ENCODE measurements at regions not wholly inside any gene's neighbourhood (a gene's known extent, or its start where the extent isn't known, plus 50 kb on each side); places are given as distances from the start of the nearest gene placed in this dataset.

DNA sequence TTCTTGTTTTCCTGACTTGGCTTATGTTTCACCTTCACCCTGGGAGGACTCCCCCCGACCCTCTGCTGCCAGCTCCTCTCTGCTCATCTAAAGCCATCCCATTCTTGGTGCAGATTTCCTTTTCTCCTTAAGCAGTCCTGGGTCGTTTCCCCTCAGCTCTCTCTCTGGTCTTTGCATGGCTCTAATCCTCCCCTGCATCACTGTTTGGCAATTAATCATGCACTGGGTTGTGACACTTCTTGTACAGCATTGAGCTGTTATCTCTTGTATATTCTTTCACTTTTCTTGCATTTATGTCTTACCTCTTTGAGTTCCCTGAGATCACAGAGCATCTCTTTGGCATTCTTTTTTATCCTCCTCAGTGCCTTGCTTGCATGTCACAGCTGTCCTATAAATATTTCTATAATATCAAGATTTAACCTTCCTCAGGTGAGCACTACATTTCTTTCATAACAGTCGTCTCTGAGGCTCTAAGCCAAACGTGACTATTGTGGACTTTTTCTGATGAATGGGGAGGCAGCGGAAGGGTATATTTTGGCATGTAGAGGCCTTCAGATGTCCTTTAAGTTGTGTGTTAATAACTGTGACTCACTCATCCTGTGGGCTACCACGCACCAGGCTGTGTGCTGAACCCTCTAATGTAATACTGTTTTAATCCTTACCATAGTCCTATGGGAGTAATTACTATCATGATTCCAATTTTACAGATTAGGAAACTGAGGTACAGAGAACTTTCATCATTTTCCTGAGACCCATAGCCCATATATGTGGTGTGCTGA lies 507.5 kb downstream of the SLC4A3 start:
- no peak for DNase-seq

DNA sequence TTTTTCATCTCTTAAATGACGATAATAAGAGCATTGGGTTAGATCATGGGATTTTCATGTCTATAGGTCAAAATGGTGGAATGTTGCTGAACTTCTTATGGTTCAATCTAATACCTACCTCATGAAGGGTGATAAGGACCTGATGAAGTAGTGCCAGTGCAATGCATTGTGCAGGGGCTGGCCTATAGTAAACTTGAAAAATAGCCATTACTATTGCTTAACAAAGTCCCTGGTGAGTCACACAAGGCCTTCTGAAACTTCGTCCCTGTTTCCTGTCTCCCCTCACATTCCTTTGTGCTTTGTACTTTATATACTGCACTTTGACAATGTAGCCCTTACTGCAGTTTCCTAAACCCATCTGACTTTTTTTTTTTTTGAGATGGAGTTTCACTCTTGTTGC lies 515.9 kb downstream of the SLC4A3 start:
- peak; percentile 10 for DNase-seq

GRCh38 chr2:220144411-220144810 lies 517.0 kb downstream of the SLC4A3 start:
- no peak for DNase-seq

DNA sequence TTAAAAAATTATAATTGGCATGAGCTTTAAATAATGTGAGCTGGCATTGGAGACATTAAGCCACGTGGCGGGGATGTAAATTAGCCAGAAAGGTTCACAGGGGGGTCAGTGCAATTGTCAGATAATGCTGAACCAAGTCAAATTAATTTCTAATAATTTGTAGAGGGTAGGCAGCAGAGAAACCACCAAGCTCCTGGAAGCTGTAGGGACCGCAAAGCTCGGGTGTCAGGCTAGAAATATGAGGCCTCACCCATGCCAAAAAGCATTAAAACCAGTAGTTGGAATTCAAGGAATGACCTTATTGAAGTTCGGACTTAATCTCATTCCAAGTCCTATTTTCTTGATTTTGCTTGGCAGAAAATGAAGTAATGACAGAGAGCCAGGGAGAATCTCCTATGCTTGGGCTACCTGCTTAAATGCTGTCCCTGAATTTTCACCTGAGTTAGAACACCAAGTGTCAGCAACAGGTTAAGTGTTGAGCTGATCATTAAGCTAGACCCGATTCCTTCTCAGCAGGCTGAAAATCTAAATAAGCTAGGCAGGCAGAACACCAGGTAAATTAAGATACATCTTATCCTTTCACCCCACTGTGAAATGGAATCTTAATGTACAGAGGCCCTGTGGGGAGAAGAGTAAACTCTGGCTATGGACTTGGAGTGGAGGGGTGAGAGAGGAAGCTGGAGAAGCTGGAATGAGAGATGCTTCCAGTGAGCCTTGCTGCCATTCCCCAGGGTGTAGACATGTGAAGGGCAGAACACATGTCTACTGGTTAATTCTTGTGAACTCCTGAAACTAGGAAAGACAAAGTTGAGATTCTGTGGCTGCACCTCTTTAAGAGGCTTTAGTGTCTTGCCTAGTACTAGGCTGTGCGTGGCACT lies 520.0 kb downstream of the SLC4A3 start:
- no peak for DNase-seq

DNA sequence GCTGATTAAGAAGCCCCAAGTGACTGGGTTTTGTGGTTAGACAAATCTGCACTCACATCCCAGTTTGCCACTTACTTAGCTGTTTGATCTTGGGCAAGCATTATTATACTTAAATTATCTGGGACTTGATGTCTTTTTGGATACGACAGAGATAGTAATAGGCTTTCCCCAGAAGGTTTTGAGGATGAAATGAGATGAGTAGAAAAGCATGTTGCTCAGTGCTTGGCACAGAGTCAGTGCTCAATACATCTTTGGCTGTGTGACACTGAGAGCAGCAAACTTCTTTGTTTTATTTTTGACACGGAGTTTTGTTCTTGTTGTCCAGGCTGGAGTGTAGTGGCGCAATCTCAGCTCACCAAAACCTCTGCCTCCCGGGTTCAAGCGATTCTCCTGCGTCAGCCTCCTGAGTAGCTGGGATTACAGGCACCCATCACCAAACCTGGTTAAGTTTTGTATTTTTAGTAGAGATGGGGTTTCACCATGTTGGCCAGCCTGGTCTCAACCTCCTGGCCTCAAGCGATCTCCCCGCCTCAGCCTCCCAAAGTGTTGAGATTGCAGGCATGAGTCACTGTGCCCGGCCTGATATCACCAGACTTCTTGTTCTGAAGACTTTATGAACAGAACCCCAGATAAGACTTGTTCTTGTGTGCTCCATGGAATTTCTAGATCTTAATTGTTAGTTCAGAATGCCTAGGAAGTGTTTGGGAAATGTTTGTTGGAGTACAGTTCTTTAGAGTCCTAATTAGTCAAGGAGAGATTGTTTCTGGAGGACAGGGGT lies 521.2 kb downstream of the SLC4A3 start:
- no peak for DNase-seq

GRCh38 chr2:220151341-220151740 lies 523.9 kb downstream of the SLC4A3 start:
- DNase-seq = no peak

DNA sequence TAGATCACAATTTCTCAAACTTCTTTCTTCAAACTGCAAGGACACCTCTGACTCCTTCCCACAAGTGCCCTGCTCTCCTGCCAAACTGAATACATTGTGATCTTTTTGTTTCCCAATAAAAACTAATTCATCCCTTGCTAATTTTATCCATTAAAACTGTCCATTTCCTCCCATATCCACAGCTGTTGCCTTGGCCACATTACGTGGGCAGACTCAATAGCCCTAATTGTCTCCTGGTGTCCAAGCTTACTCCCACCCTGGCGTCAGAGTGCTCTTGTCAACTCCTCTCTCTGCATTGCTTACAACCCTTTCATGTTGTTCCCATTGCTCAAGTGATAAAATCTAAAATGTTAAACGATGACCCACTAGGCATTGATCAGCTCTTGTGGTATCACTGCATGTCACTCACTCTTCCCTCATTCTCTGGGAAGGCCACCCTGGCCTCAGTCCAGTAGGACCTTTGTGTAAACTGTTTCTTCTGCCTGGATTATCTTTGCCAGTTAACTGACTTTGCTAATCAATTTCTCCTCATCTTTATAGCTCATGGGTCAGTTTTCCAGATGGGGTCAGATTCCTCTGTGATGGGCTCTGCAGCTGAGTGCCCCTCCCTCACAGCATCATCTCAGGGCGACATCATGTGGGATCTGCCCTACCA lies 525.0 kb downstream of the SLC4A3 start:
- no peak for DNase-seq

DNA sequence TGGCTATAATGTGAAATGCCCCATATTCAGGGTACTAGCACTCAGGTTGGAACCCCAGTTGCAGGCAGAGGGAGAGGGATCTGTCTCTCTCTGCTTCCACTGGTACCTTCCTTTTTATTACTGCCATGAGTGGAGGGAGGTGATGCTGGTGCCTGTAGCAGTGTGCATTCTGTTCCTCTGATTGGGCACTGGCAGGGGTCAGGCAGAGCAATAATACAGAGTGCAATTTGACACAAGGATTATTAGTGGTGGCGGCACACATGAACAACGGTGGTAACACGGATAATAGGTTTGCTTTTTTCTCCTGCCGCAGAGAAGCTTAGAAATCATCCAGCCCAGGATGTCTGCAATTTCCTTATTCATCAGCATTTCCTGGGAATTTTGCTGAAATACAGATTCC lies 525.7 kb downstream of the SLC4A3 start:
- no peak for DNase-seq

DNA sequence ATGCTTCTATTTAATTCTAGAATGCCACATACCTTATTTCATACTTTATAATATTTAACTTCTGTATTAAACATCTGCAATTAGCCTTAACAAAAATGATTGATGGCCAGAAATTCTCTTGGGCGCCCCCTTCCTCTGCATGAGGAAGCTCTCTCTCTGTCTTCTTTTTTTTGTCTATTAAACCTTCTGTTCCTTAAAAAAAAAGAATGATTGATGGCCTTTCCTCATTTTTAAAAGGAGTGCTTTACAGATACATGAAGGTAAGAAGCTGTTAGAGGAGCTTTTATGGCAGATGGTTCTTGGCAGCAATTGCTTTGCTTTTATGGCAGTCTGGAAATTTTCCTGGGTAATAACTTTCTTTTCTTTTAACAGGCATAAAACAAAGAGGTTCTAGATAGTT lies 526.9 kb downstream of the SLC4A3 start:
- no peak for DNase-seq

DNA sequence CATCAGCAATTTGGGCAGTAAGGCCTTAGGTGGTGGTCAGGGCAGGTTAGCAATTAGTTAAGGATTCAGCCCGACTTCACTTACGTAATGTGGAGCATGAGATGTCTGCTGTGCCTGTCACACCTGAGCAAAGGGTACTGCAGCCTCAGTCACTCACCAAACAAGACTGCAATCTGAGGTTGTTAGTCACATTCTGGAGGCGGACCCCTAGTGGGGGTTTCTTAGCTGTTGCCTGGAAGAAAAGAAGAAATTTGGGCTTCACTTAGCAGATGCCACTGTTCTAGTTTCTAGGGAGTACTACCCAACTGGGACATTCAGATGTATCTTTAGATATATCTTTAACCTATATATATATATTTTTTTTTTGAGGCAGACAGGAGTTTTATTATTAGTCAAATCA lies 529.9 kb downstream of the SLC4A3 start:
- DNase-seq = no peak

GRCh38 chr2:220159738-220160137 lies 532.3 kb downstream of the SLC4A3 start:
- DNase-seq = no peak

DNA sequence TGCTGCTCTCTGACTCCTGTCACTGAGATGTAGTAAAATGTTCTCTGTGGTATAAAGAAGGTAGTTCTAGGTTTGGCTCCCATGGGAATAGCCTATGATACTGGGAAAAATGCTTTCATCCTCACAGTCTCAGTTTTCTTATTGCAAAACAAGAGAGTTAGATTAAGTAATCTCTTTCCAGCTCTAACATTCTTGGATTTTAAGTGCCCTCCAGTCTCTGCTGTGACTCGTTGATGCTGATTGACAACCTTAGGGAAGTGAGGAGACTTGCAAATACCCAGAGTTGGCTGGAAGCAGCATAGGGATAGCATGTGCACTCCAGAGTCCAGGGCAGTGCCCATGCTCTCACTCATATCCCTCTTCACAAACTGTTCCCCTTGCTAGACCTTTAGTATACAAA lies 534.9 kb downstream of the SLC4A3 start:
- DNase-seq = no peak

DNA sequence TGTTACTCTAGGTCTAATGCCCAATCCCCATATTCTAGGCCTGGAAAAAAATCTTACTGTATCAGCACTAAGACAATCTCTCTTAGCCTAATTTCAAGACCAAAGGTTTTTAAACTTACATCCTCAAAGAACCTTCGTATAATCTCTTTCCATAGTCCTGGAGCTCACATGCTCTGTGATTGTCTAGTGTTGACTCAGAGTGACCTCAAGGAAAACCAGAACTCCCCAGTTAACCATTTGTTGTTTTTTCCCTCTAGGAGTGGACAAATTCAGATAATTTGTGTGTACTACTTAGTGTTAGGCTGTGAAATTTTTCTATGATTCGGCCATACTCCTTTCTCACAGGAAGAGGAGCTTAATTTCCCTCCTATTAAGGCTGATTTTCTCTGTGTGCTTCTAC lies 536.1 kb downstream of the SLC4A3 start:
- no peak for DNase-seq

- DNase-seq = no peak
Observed at GRCh38 chr2:220165401-220165800, 538.0 kb downstream of the SLC4A3 start.

- DNase-seq = no peak
Observed at GRCh38 chr2:220166616-220167015, 539.2 kb downstream of the SLC4A3 start.

DNA sequence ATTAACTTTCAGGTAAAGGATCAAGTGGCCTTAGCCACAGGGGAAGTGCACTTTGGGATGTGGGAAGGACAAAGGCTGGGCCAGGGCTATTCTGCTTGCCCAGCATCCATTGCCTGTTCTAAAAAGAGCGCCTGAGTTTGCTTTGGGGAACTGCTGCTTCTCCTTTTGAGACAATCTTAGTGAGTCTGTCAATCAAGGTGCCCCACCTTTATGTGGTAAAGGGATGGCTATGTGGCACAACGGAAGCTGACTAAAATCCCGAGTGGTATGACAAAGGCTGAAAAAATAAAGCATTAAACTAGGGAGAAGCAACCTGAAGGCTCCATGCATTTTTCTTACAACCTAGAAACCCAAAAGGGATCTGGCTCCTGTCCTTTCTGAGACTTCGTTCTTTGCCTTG lies 540.5 kb downstream of the SLC4A3 start:
- no peak for DNase-seq

DNA sequence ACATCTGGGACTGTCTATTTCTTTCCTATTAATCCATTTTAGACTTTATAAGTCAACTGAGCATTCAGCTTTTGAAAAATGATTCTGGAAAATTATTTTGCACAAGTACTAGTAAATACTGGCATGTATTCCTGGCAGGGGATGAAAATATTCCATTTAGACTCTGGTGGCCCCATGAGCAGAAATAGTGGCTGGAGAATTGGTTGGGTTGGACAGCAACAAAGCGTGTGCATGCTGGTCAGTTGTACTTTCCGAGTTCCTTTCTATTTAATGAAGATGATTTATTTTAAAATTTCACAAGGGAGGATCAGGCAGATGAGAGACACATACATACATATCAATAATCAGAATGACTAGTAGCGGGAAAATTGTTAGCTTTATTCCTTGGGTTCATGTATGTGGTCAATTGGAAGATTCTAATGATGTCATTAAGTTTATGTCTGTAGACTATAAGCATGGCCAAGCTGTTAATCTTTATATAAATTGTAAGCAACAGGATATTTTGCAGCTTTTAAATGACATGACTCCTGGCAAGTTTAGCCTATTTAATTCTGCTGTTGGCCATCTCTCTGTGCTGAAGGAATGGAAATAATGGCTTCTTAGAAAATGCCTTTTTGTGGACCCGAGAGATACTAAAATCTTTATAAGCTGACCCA lies 541.6 kb downstream of the SLC4A3 start:
- no peak for DNase-seq

- DNase-seq = no peak
Observed at GRCh38 chr2:220174826-220175225, 547.4 kb downstream of the SLC4A3 start.

DNA sequence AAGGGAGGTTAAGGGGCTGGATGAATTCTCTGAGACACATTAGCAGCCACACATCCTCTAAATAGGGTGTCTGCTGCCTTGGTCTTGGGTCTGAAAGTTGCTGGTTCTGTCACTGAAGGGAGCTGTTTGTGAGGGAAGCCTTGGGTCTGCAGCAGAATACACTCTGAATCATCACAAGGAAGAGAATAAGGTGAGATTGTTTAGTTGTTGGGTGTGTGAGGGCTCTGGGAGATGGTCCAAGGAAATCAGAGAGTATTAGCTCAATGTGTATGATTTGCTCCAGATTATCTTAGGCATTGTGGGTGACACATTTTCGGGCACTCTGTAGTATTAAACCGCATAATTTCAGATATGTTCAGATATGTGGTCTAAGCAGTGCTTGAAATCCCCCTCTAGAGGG lies 548.5 kb downstream of the SLC4A3 start:
- no peak for DNase-seq

DNA sequence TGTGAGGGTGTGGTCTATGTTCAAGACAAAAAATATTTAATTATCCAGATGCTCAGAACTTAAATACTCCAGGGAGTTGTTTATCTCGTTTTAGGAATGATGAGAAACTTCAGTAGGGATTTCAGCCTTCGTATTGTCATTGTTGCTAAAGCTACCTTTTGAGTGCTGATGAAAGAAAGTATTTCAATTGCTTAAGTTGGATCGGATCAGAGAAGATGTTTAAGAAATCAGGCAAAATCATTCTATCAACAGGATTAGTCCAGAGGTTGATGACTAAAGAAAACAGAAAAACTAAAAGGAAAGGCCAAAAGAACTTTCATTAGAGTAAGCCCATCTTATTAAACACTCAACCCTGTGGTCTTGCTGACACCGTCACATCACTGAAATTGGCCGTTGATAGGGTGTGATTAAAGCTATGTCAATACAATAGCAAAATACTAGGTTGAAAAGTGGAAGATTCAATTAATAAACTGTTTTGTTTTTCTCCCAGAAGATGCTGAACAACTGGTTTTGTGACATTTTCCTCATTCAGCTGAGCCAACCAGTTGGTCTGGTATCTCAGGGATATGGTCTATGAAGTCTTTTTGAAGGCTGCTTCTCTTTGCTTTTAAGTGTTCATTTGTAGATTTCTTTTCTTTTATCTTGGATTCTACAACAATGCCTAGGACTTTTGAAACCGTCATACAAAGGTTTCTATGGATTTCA lies 551.7 kb downstream of the SLC4A3 start:
- no peak for DNase-seq

DNA sequence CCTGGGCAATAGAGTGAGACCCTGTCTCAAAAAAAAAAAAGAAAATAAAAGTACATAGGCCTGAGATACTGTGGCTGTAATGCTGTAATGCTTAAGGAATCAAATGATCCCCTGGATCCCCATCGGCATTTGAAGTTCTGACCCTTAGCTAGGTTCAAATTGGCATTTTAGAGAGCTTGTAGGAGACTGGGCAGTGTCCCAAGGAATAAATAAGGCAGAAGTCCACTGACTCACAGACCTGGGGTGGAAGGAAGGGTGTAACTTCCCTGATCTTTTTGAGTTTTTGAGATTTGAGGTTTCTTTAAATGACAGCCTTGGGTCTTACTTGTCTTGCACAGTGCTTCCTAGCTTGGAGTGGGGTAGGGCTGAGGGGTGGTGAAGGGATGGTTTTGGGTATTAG lies 553.7 kb downstream of the SLC4A3 start:
- no peak for DNase-seq

GRCh38 chr2:220182790-220183189 lies 555.4 kb downstream of the SLC4A3 start:
- no peak for DNase-seq

Measured in amniotic stem cell (primary cell).